T-helper 1 cell treated with Interleukin-12 subunit alpha and Interleukin-12 subunit beta and Interleukin-4 antibody, amounts not matched to agents 30 μg/mL and 1 μg/mL, for 36 hours (primary cell): ENCODE measurements at regions not wholly inside any gene's neighbourhood (a gene's known extent, or its start where the extent isn't known, plus 50 kb on each side); places are given as distances from the start of the nearest gene placed in this dataset.

Source experiments
- H3K27ac Mint-ChIP-seq: one replicate; pipeline ENCODE4 v1.8.0; 2021; ENCODE audit warnings: mild to moderate bottlenecking, mixed read lengths
- H3K27me3 Mint-ChIP-seq: one replicate; pipeline ENCODE4 v1.8.0; 2021; ENCODE audit warnings: low read depth, mixed read lengths
- H3K36me3 Mint-ChIP-seq: one replicate; pipeline ENCODE4 v1.8.0; 2021; ENCODE audit warnings: low read depth, mixed read lengths
- H3K4me1 Mint-ChIP-seq: one replicate; pipeline ENCODE4 v1.8.0; 2021; ENCODE audit warnings: low read depth, mixed read lengths
- H3K4me3 Mint-ChIP-seq: one replicate; pipeline ENCODE4 v1.8.0; 2021; ENCODE audit warnings: mild to moderate bottlenecking, moderate library complexity, mixed read lengths
- H3K9me3 Mint-ChIP-seq: one replicate; pipeline ENCODE4 v1.8.0; 2021; ENCODE audit warnings: mixed read lengths

- H3K36me3 Mint-ChIP-seq = no peaks in the 10 kb centered on the region
These were observed 66.7 kb upstream of the STXBP6 start for GRCh38 chr14:25116607-25117006.

DNA sequence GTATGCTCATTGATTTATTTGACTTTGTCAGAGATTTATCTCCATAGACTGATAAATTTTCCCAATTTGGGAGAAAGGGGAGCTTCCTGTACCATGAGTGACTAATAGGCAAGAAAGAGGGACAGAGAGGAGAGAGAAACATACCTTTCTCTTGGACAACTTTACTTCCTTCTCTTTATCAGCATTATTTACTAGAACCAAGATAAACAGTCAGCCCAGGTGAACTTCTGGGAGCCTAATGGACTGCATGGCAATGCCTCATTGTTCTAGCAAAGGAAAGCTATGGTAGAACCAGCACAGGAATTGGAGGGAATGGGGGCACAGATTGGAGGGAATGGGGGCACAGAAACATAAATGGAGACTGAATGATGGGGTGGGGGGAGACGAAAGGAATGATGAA is 63.4 kb upstream of the STXBP6 start:
- no peak overlapping the region for H3K4me3 Mint-ChIP-seq
- no peaks in the 10 kb centered on the region for H3K36me3 Mint-ChIP-seq
- no peak overlapping the region for H3K27ac Mint-ChIP-seq
- H3K9me3 Mint-ChIP-seq = no peaks in the 10 kb centered on the region
- peaks cover 11% of the 10 kb centered on the region for H3K27me3 Mint-ChIP-seq
- no peaks in the 10 kb centered on the region for H3K4me1 Mint-ChIP-seq

More at GRCh38 chr14:25116607-25117006, 66.7 kb upstream of the STXBP6 start:
- Mint-ChIP-seq H3K4me1 (no peaks in the 10 kb centered on the region), H3K4me3 (no peak overlapping the region), H3K9me3 (no peaks in the 10 kb centered on the region), H3K27ac (no peak overlapping the region), H3K27me3 (peaks cover 7% of the 10 kb centered on the region)

DNA sequence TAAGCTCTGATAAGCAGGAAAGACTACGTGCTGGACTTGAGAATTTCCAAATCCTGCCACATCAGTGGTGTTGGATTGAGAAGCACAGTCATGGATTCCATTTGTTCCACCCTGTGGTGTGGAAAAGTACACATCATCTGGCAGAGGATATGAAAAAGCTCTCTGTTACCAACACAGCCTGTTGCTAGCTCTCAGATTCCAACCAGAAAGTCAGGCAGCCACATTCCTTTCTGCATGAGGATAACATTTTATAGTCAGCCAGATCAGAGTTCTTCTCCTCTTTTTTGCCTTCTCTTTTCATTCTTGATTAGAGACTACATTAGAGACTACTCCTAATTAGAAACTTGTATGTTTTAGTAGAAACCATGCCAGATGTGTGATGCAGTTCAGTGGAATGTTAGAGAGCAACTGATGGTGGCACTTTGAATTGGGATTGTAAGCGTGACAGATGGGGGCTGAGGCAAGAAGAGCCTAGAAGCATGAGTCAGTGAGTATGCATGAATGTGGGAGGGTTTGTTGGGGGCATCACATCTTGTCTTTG is 61.2 kb upstream of the STXBP6 start:
- H3K4me3 Mint-ChIP-seq = no peak overlapping the region
- no peak overlapping the region for H3K27ac Mint-ChIP-seq
- H3K4me1 Mint-ChIP-seq = no peaks in the 10 kb centered on the region
- H3K36me3 Mint-ChIP-seq = no peaks in the 10 kb centered on the region
- no peaks in the 10 kb centered on the region for H3K9me3 Mint-ChIP-seq
- peaks cover 11% of the 10 kb centered on the region for H3K27me3 Mint-ChIP-seq

DNA sequence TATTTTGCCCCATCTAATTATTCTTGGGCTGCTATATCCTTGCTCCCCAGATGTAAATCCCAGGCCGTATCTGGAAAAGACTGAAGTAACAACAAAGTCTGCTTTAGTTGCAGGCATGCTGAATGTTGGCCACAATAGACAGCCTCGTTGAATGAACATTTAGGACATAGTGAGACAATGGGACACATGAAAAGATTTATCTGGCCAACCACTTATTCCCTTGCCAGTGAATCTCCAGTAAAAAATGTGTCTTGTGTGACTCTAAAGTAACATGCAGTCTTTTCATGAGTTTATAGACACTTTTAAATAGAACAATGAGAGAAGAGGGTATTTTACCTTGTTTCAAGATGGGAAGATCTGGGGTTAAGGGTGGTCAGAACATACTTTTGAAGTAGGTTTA is 60.2 kb upstream of the STXBP6 start:
- no peaks in the 10 kb centered on the region for H3K9me3 Mint-ChIP-seq
- no peak overlapping the region for H3K4me3 Mint-ChIP-seq
- no peaks in the 10 kb centered on the region for H3K36me3 Mint-ChIP-seq
- H3K27ac Mint-ChIP-seq = no peak overlapping the region
- H3K27me3 Mint-ChIP-seq = peaks cover 11% of the 10 kb centered on the region
- H3K4me1 Mint-ChIP-seq = no peaks in the 10 kb centered on the region

DNA sequence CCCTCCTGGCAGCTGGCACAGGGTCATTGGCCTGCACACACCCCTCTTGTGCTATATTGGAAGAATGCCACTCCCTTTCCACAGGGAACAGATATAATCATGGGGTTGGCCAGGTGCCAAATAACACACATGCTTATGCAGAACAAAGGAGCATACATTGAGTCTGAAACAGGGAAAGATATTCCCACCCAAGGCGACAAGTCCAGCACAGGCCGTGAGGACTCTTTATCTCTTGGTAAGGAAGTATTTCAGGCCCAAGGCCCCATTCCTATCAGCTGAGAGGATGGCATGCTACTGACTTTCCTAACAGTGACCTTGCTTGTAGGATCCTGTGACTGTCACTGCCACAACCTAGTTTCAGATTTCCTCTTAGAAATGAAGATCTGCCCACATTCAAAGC is 59.0 kb upstream of the STXBP6 start:
- Mint-ChIP-seq H3K4me3 (no peak overlapping the region), H3K4me1 (no peaks in the 10 kb centered on the region), H3K27me3 (peaks cover 11% of the 10 kb centered on the region), H3K9me3 (no peaks in the 10 kb centered on the region), H3K27ac (no peak overlapping the region), H3K36me3 (no peaks in the 10 kb centered on the region)

GRCh38 chr14:25108291-25108690 is 58.3 kb upstream of the STXBP6 start:
- no peaks in the 10 kb centered on the region for H3K4me1 Mint-ChIP-seq
- peaks cover 6% of the 10 kb centered on the region for H3K27me3 Mint-ChIP-seq
- H3K4me3 Mint-ChIP-seq = no peak overlapping the region
- H3K36me3 Mint-ChIP-seq = no peaks in the 10 kb centered on the region
- no peak overlapping the region for H3K27ac Mint-ChIP-seq
- H3K9me3 Mint-ChIP-seq = no peaks in the 10 kb centered on the region

GRCh38 chr14:25103820-25104219 is 53.9 kb upstream of the STXBP6 start:
- Mint-ChIP-seq H3K4me1 (no peaks in the 10 kb centered on the region), H3K9me3 (no peaks in the 10 kb centered on the region), H3K4me3 (no peak overlapping the region), H3K36me3 (no peaks in the 10 kb centered on the region), H3K27me3 (no peaks in the 10 kb centered on the region), H3K27ac (no peak overlapping the region)

DNA sequence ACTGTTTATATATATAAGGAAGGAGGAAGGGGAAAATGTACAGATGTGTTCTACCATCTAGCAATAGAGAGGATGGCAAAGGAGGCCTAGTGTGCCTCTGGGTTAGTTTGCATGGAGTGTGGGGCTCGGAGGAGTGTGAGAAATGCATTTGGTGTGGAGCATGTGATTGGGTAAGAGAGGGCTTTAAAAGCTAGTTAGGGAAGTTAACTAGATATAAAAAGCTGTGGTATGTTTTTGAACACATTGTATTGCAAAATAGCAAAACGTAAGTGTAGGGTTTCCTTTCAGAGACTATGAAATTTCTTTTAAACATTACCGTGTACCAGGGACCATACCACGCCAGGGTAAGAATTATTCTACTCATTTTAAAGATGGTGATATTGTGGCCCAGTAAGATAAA is 53.3 kb upstream of the STXBP6 start:
- H3K4me1 Mint-ChIP-seq = no peaks in the 10 kb centered on the region
- no peaks in the 10 kb centered on the region for H3K9me3 Mint-ChIP-seq
- no peaks in the 10 kb centered on the region for H3K27me3 Mint-ChIP-seq
- no peak overlapping the region for H3K4me3 Mint-ChIP-seq
- H3K36me3 Mint-ChIP-seq = no peaks in the 10 kb centered on the region
- no peak overlapping the region for H3K27ac Mint-ChIP-seq

- Mint-ChIP-seq H3K27me3 (no peaks in the 10 kb centered on the region), H3K9me3 (no peaks in the 10 kb centered on the region), H3K4me3 (no peak overlapping the region), H3K4me1 (no peaks in the 10 kb centered on the region), H3K36me3 (no peaks in the 10 kb centered on the region), H3K27ac (no peak overlapping the region)
These were observed 52.8 kb upstream of the STXBP6 start for GRCh38 chr14:25102788-25103187.

- Mint-ChIP-seq H3K27ac (no peak overlapping the region), H3K4me1 (no peaks in the 10 kb centered on the region), H3K27me3 (no peaks in the 10 kb centered on the region), H3K36me3 (no peaks in the 10 kb centered on the region), H3K9me3 (no peaks in the 10 kb centered on the region), H3K4me3 (no peak overlapping the region)
These were observed 51.3 kb upstream of the STXBP6 start for GRCh38 chr14:25101276-25101675.
